ENCODE measurements at regions not wholly inside any gene's neighbourhood (a gene's known extent, or its start where the extent isn't known, plus 50 kb on each side); places are given as distances from the start of the nearest gene placed in this dataset.
A peak's percentile ranks its signal among the peaks of the same experiment; 100 is the strongest.

DNA sequence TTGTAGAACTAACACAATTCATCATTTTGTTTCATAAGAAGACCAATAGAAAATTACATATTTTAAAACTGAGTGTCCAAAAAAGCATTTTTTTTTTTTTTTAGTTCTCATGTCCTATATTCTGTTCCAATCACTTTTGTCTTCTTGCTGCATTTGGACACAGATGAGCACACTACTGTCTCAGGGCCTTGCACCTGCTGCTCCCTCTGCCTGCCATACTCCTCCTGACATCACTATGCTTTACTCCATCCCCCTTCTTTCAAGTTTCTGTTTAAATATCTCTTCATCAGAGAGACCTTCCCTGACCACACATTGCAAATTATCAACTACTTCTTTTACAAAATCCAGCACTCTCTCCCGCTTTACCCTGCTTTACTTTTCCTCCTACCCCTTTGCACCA lies 230.7 kb upstream of the GK2 start:
- Histone ChIP-seq H3K4me3 (no peak overlapping the region), H3K27ac (replicated peaks in 1 of 4) (no peak overlapping the region), H3K27me3 (no peaks in the 10 kb centered on the region), H3K36me3 (no peaks in the 10 kb centered on the region), H3K4me1 (no peaks in the 10 kb centered on the region), H3K9me3 (no peaks in the 10 kb centered on the region)
- WGBS, result 96% methylated on average over 1 of the region's 1 CpG
- DNase-seq (ENCODE audit: extremely low spot score), result no peak
- TF ChIP-seq, protein P1, sequence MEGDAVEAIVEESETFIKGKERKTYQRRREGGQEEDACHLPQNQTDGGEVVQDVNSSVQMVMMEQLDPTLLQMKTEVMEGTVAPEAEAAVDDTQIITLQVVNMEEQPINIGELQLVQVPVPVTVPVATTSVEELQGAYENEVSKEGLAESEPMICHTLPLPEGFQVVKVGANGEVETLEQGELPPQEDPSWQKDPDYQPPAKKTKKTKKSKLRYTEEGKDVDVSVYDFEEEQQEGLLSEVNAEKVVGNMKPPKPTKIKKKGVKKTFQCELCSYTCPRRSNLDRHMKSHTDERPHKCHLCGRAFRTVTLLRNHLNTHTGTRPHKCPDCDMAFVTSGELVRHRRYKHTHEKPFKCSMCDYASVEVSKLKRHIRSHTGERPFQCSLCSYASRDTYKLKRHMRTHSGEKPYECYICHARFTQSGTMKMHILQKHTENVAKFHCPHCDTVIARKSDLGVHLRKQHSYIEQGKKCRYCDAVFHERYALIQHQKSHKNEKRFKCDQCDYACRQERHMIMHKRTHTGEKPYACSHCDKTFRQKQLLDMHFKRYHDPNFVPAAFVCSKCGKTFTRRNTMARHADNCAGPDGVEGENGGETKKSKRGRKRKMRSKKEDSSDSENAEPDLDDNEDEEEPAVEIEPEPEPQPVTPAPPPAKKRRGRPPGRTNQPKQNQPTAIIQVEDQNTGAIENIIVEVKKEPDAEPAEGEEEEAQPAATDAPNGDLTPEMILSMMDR (IDR thresholded peaks at IDR 0.05), result no peak
- TF ChIP-seq EP300 (IDR thresholded peaks at IDR 0.05) (no peak), POLR2AphosphoS5 (IDR thresholded peaks at IDR 0.05) (no peak), POLR2A (IDR thresholded peaks at IDR 0.05; ENCODE audit: low read depth) (no peak)
- intact Hi-C loops (cut with DNase I), result no loop called here

DNA sequence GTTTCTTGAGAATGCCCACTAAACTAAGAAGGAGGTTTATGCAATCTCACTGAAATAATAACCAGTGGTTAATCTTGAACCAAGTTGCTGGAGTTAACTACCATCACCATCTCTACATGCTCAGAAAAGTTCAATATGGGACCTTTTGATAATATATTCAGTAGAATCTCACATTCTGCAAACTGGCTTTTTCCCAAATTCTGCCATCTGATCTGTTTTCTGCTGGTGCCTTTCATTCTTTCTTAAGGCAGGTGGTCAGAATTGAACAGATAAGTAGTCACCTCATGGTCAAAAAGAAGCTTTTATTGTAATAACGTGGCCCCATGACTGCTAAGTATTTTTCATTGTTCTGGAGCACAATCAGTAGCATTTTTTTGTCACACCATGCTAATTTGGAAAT lies 229.0 kb upstream of the GK2 start:
- Histone ChIP-seq H3K27ac (replicated peaks in 1 of 4) (no peak overlapping the region), H3K4me3 (no peak overlapping the region), H3K27me3 (no peaks in the 10 kb centered on the region), H3K36me3 (no peaks in the 10 kb centered on the region), H3K4me1 (no peaks in the 10 kb centered on the region), H3K9me3 (no peaks in the 10 kb centered on the region)
- WGBS, result 79% methylated on average over 1 of the region's 1 CpG
- DNase-seq (ENCODE audit: extremely low spot score), result no peak
- intact Hi-C loops (cut with DNase I), result no loop called here
- TF ChIP-seq POLR2A (IDR thresholded peaks at IDR 0.05; ENCODE audit: low read depth) (no peak), POLR2AphosphoS5 (IDR thresholded peaks at IDR 0.05) (no peak), EP300 (IDR thresholded peaks at IDR 0.05) (no peak)
- TF ChIP-seq, protein P1 (IDR thresholded peaks at IDR 0.05), result no peak

DNA sequence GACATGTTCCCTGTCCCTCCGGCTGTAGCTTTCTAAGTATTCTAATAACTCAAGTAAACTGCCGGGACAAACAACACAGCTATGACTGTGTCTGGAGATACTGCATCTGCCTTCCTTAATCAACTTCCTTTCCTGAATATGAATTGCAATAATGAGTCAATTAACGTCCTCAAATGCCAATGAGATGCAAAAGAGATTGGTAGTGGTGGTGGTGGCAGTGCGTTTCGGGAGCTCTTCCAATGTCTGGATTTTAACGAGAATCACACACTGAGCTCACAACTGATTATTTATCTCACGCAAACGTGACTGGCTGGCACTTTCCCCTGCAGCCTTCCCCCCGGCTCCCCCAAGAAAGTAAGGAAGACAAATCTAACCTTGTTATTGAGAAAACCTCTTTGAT lies 226.1 kb upstream of the GK2 start:
- Histone ChIP-seq H3K27me3 (no peaks in the 10 kb centered on the region), H3K27ac (replicated peaks in 1 of 4) (no peak overlapping the region), H3K4me3 (no peak overlapping the region), H3K36me3 (no peaks in the 10 kb centered on the region), H3K4me1 (no peaks in the 10 kb centered on the region), H3K9me3 (no peaks in the 10 kb centered on the region)
- intact Hi-C loops (cut with DNase I), result no loop called here
- WGBS, result 83% methylated on average over 9 of the region's 9 CpGs
- no peak for DNase-seq (ENCODE audit: extremely low spot score)
- TF ChIP-seq POLR2AphosphoS5 (IDR thresholded peaks at IDR 0.05) (no peak), POLR2A (IDR thresholded peaks at IDR 0.05; ENCODE audit: low read depth) (no peak), EP300 (IDR thresholded peaks at IDR 0.05) (no peak)
- TF ChIP-seq, protein P1 (IDR thresholded peaks at IDR 0.05), result no peak

DNA sequence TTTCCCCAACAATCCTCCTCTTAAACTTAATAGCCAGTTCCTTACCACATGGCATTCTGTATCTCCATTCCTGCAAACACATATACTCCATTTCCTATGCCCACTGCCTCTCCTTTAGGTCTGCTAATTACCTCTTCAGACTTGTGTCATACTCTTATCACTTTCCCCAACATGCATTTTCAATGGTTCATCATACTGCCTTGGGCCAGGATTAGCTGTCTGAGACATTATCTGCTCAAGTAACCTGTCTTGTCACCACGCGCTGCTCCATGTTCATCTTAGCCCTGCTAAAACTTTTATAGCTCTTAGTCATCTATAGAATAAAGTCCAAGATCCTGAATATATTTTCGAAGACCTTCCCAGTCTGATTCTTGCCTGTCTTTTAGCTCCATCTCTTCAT lies 224.1 kb upstream of the GK2 start:
- intact Hi-C loops (cut with DNase I), result no loop called here
- 89% methylated on average over 3 of the region's 3 CpGs for WGBS
- H3K4me1 ChIP-seq, result peaks cover 0 to 4% (median 2%) of the 10 kb centered on the region in 4 donors
- H3K27me3 ChIP-seq, result no peaks in the 10 kb centered on the region
- no peak for DNase-seq (ENCODE audit: extremely low spot score)
- H3K27ac ChIP-seq (replicated peaks in 1 of 4), result no peak overlapping the region
- H3K36me3 ChIP-seq, result no peaks in the 10 kb centered on the region
- no peak overlapping the region for H3K4me3 ChIP-seq
- no peaks in the 10 kb centered on the region for H3K9me3 ChIP-seq
- TF ChIP-seq EP300 (IDR thresholded peaks at IDR 0.05) (no peak), POLR2A (IDR thresholded peaks at IDR 0.05; ENCODE audit: low read depth) (no peak), POLR2AphosphoS5 (IDR thresholded peaks at IDR 0.05) (no peak)
- TF ChIP-seq, protein P1 (IDR thresholded peaks at IDR 0.05), result no peak

DNA sequence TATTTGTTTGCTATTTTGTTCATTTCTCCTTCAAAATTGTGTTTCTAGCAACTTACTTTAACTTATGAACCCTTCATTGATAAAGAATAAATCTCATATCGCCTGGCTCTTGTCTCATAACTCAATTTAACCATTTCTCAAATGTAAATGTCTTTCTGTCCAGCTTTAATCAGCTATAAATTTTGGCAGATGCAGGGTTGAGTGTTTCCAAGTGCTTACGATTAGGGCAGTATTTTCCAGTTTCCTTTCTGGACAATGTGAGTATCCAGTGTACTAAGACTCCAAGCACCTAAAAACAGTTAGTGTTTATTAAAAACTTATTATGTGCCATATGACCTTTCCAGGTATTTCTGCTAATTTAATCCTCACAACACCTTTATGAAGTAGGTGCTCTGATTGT lies 218.6 kb upstream of the GK2 start:
- Histone ChIP-seq H3K27me3 (no peaks in the 10 kb centered on the region), H3K9me3 (no peaks in the 10 kb centered on the region), H3K36me3 (no peaks in the 10 kb centered on the region), H3K27ac (replicated peaks in 1 of 4) (no peak overlapping the region), H3K4me1 (peaks cover 7 to 57% (median 43%) of the 10 kb centered on the region in 4 donors), H3K4me3 (peak overlapping the region in 1 of 4 donors; percentile 19)
- no peak for DNase-seq (ENCODE audit: extremely low spot score)
- TF ChIP-seq POLR2A (IDR thresholded peaks at IDR 0.05; ENCODE audit: low read depth) (no peak), EP300 (IDR thresholded peaks at IDR 0.05) (no peak), POLR2AphosphoS5 (IDR thresholded peaks at IDR 0.05) (no peak)
- TF ChIP-seq, protein P1 (IDR thresholded peaks at IDR 0.05), result no peak
- 74% methylated on average over 2 of the region's 2 CpGs for WGBS
- intact Hi-C loops (cut with DNase I), result no loop called here

All from esophagus muscularis mucosa (tissue), 4 donors.